ENCODE measurements at regions not wholly inside any gene's neighbourhood (a gene's known extent, or its start where the extent isn't known, plus 50 kb on each side); places are given as distances from the start of the nearest gene placed in this dataset.

DNA sequence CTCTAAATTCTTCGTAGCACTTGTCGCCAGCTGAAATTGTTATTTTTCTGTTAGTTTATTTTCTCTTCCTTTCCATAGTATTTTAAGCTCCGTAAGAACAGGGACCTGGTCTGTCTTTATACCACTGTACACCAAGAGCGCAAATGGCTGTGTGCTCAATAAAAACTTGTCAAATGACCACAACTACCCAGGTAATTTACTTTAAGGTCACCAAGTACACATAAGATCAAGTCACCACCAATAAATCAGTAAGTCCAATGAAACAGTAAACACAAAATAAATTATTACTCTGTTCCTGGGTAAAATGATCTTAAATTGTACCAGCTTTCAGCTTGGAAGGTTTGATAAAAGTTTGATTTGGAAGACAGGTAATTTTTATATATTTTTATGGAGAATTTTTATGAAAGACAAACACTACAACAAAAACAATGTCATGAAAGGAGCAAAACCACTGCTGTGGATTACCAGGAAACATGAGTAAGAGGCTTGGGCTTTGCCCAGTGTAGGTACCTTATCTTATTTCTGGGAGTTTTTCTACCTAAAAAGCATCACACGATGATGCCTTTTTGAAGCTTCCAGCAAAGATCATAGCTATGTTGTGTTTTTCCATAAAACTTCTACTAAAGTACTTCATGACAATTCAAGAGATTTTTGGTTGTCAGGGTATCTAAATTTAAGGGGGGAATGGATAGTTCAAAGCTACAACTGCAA lies 406.8 kb downstream of the SHQ1 start:
- no peak for DNase-seq (ENCODE audit: extremely low read depth in 1 of 2, low read depth in 1 of 2)

DNA sequence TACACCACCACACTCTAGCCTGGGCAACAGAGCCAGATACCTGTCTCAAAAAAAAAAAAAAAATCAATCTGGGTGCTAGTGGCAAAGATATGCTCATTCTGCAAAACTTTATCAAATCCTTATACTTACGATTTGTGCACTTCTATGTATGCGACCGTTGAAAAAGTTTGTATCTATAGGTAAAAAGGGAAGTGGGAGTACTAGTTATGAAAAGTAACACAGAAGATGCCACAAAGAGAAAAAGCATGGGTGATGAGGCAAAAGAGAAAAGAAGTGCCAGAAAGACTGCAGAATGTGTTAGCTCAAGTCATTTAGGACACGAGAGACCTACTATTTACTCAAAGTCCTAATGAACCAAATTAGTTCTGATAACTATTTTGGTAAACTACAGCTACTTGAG lies 407.8 kb downstream of the SHQ1 start:
- DNase-seq (ENCODE audit: extremely low read depth in 1 of 2, low read depth in 1 of 2): no peak

DNA sequence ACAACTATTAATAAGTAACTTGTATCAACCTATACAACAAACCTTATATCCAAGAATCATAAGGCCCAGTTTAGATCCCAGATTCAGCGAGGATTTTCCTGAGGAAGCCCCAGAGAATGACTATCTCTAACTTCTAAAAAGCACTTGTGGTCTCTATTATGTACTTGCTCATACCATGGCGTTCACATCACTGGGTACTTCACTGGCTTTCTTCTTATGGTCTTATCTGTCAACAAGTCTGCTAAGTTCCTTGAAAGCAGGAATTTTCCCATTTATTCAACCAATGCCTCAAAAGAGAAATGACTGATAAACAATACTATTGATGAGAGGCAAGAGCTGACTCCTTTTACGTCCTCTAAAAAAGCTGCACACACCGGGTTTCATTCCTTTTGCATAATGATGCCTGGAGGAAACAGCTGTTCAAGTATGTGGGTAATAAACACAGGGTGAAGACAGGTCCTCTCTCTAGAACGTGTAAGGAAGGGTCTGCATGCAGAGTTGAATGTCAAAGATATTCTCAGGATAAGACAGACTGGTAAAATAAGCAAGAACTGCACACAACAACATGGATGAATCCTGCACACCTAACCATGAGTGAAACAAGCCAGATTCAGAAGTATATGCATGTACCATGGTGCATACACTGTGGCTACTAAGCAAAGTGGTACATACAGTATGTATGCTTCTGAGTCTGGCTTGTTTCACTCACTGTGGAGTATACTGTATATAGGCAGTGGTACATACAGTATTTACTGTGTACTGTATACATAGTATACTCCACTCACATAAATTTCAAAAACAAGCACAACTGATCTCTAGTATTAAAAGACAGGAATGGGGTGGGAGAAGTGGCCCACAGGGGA lies 408.7 kb downstream of the SHQ1 start:
- no peak for DNase-seq (ENCODE audit: extremely low read depth in 1 of 2, low read depth in 1 of 2)

DNA sequence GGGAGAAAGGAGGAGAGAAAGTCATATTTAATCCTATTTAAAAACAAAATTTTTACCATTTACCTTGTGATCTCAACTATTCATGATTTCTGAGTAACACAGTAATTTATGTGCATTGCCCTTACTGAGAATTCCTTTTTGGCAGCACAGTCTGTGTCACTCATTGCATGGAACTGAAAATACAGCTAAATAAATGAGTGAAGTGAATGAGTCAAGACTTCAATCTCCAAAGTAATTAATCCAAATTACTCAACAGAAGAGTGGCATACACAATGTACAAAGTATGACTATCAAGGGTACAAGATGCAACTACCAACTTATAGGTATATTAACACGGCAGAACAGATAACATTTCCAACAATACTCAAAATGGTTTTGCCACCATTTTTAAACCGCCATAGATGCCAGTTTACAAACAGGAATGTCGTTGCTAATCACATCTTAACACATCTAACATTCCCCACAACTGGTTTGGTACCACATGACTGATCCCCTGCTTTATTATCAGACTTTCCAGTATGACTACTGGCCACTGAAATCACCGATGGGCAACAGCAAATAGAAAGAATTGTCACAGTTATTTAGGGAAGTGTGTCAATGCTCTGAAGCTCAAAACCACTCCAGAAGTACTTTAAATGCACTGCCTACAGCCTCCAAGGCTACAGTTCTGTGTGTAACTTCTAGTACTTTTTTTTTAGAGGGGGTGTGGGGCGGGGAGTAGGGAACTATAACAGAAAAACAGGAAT lies 410.4 kb downstream of the SHQ1 start:
- DNase-seq (ENCODE audit: extremely low read depth in 1 of 2, low read depth in 1 of 2): no peak

DNA sequence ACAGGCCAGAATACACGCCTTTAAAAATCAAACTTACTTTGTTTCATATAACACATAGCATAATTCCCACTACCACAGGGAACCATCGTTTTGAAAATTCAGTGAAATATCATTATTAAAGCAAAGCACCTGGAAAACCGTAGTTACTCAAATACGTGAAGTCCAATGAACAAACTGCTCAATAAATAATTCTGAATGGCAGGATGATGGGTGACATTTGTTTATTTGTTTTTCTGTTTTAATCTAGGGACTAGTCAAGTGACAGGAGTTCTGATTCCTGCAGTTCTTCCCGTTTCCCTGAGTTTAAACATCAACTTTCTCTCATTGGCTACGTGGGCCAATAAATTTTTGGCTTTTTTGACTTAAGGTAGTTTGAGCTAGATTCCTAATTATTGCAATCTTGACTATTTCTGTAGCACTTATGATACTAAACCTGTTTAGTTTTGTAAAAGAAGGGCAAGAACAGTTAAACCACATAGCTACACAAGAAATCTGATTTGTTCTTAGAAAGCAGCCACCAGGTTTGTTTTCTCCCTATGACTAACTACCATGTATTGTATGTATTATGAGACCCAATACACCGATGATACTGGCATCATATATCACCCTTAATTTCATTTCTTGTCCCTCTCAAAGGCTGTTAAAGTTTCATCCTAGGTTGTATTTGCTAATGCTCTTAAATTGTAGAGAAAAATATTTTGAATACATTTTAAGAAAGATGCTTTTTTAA lies 411.2 kb downstream of the SHQ1 start:
- no peak for DNase-seq (ENCODE audit: extremely low read depth in 1 of 2, low read depth in 1 of 2)

DNA sequence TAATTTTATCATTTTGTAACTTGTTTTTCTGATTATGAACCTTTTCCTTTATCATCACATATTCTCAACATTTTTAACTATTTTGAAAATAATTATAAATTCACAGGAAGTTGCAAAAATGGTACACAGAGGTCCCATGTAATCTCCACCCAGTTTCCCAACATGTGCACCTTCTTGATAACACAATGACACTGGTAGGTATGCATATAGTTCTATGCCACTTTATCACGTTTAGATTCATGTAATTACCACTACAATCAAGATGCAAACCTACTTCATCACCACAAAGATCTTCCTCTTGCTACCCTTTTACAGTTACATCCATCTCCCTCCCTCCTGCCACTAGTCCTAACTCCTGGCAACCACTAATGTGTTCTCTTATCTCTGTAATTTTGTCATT lies 413.9 kb downstream of the SHQ1 start:
- DNase-seq (ENCODE audit: extremely low read depth in 1 of 2, low read depth in 1 of 2): no peak

DNA sequence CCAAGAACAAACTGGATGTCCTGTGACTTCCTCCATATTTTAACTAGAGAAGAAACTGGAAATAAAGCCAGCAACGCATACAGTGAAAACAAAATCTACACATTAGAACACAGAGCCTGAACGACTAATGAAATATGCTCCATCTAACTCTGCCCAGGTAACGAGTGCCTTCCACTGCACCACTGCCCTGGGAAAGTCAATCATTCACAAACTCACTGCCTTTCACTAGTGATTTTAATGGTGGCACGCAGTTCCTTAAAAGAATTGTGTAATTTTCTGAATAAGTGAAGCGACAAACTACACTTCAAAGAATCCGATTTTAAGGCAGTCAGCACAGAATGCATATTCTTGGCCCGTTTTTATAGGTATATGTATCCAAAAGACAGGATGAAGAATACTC lies 416.0 kb downstream of the SHQ1 start:
- no peak for DNase-seq (ENCODE audit: extremely low read depth in 1 of 2, low read depth in 1 of 2)

DNA sequence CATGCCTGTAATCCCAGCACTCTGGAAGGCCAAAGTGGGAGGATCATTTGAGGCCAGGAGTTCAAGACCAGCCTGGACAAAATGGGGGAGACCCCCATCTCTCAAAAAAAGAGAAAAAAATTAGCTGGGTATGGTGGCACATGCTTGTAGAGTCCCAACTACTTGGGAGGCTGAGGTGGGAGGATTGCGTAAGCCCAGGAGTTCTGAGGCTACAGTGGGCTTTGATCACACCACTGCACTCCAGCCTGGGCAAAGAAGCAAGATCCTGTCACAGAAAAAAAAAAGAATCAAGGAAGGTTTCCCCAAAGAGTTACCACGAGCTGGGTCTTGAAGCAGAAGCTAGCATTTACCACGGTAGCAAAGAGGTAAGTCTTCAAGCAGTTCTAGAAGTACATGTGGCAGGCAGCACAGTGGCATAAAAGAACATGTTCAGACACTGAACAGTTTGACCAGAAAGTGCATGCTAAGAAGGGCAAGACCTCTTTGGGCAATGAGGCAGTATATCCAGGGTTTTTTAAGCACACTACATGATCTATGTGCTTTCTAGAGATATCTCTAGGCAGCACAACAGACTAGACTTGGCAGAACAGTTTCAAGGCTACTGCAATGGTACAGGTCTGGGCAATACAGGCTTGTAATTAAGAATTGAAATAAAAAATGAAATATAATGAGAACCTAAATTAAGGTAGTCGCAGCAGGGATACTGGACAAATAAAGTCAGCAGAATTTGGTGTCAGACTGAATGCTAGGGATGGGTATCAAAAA lies 418.5 kb downstream of the SHQ1 start:
- DNase-seq (ENCODE audit: extremely low read depth in 1 of 2, low read depth in 1 of 2): no peak

DNA sequence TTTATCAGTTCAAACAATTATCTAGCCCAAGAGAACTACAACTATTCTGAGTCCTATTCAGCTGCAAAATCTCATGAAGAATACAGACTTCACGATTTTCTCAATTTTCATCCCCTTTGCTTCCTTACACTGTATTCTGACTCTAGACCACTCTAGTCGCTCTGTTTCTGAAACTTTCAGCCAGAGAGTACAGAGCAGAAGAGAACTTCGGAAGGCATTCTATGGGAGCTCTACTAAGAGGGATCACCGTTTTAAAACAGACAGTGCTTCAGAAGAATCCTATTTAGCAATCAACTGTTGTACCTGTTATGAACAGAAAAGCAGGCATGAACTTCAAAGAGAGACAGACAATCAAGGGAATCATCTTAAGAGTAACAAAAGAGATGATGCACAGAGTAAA lies 419.4 kb downstream of the SHQ1 start:
- no peak for DNase-seq (ENCODE audit: extremely low read depth in 1 of 2, low read depth in 1 of 2)

DNA sequence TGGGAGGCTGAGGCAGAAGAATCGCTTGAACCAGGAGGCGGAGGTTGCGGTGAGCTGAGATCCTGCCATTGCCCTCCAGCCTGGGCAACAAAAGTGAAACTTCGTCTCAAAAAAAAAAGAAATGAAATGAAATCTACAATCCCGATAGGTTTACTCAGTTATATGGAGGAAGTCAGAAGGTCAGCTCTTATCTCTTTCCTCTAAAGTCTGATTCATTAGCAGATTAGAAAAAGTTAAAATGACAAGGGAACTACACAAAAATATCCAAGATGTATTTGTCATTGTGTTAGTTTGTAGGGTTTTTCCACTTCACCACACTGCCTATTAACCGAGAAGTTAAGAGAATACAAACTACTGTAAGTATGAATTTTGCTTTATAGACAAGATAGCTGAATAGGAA lies 420.6 kb downstream of the SHQ1 start:
- DNase-seq (ENCODE audit: extremely low read depth in 1 of 2, low read depth in 1 of 2): no peak

DNA sequence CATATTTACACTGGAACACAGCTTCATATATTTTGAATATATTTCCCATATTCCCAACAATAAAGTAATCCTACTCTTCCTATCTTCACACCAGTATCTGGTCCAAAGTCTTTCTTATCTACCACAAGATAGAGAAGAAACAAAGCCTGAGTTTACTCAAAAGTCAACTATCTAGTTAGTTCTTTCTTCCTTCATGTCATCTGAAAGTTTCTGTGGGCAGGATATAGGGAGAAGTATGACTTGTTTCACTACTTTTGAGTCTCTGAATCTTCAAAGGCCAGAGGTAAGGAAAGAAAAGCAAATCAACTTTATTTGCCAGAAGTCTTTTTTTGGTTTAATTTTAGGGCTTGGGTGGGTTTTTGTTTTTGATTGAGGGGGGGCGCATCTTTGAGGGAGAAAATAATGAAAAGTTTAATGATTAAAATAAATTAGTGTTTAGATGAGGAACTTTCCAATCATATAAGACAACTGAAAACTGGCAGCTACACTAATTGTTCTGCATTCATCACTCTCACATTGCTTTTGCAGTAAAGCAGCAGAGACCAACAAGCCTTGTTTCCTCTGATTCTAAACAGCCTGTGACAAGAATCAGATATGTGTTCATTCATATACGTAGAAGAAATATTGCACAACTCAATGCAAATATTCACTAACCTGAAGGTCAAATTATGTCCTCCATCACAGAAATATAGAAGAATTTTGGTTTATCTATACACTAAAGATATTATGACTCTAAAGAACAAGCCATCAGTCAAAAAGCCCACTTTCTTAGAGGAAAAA lies 421.4 kb downstream of the SHQ1 start:
- no peak for DNase-seq (ENCODE audit: extremely low read depth in 1 of 2, low read depth in 1 of 2)

DNA sequence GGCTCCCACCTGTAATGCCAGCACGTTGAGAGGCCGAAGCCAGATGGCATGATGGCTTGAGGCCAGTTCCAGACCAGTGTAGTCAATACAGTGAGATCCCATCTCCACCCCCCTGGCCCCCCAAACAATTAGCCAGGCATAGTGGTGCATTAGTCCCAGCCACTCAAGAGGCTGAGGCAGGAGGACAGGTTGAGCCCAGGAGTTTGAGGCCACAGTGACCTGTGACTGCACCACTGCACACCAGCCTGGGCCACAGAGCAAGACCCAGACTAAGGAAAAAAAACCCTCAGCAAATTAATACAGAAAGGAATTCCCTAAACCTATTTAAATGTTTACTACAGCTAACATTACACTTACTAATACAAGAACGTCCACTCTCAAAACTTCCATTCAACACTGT lies 424.6 kb downstream of the SHQ1 start:
- no peak for DNase-seq (ENCODE audit: extremely low read depth in 1 of 2, low read depth in 1 of 2)

DNA sequence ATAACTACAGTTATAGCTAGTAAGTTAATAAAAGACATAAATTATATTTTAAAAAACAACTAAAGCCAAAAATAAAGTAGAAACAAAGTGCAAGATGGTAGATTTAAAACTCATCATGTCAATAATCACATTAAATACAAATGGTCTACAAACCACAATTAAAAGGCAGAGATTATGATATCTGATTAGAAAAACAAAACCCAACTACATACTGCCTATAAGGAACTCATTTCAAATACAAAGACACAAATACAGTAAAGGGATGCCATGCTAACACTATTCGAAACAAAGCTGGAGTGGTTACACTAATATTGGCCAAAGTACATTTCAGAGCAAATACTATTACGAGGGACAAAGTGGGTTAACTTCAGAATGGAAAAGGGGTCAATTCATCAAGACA lies 426.5 kb downstream of the SHQ1 start:
- no peak for DNase-seq (ENCODE audit: extremely low read depth in 1 of 2, low read depth in 1 of 2)

DNA sequence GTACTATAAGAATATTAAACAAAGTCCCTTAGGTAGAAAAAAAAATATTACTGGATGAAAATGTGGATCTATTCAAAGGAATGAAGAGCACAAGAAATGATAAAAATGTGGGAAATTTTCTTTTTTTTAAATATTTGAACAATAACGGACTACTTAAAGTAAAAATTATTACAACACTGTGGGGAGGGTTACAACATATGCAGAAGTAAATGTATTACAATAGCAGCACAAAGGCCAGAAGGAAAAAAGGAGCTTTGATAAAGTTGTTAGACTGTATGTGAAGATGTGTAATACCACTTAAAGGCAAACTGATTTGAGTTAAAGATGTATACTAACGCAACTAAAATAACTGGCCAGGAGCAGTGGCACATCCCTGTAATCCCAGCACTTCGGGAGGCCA lies 427.1 kb downstream of the SHQ1 start:
- DNase-seq (ENCODE audit: extremely low read depth in 1 of 2, low read depth in 1 of 2): no peak

DNA sequence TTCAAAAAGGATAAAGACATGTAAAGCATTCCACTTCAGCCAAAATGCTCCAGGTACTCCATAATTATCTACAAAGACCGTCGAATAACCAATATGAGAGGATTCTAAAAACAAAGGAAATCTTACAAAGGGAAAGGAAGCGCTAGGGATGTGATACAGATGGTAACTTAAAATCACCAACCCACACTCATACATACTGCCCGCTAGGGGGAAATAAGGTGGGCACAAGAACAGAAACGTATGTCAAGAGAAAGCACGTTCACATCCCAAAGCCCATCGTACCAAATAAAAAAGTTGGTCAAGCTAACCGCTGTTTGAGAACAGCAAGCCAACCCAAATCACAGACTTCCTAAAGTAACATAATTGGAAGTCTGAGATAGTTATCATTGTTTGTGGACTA lies 429.4 kb downstream of the SHQ1 start:
- no peak for DNase-seq (ENCODE audit: extremely low read depth in 1 of 2, low read depth in 1 of 2)

DNA sequence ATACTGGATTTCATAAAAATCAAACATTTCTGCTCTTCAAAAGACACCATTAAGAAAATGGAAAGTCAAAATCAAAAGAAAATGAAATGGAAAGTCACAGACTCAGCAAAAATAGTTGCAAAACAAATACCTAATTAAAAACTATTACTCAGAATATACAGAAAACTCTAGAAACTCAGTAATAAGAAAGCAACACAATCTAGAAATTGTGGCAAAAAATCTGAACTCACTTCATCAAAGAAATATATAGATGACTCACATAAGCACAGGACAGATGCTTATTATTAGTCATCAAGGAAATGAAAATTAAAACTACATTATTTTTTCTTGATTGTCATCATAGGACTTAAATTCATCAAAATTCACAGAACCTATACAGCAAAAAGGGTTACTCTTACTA lies 430.0 kb downstream of the SHQ1 start:
- no peak for DNase-seq (ENCODE audit: extremely low read depth in 1 of 2, low read depth in 1 of 2)

DNA sequence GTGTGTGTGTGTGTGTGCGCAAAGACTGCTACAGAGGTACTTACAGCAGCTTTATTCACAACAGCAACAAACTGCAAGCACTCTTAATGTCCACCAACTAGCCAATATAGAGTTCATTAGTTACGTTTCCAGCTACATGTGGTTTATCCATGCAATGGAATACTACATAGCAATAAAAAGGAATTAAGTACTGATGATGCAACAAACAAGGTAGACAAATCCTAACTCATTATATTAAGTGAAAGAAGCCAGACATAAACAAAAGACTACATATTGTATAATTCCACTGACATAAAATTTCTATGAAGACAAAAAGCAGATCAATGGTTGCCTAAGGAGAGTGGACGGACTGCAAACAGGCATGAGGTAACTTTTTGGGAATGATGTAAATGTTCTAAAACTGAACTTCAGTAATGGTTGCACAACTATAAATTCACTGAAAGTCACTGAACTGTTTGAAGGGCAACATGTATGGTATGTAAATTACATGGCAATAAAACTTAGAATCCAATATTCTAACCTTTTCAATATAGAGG lies 433.7 kb downstream of the SHQ1 start:
- DNase-seq (ENCODE audit: extremely low read depth in 1 of 2, low read depth in 1 of 2): no peak

DNA sequence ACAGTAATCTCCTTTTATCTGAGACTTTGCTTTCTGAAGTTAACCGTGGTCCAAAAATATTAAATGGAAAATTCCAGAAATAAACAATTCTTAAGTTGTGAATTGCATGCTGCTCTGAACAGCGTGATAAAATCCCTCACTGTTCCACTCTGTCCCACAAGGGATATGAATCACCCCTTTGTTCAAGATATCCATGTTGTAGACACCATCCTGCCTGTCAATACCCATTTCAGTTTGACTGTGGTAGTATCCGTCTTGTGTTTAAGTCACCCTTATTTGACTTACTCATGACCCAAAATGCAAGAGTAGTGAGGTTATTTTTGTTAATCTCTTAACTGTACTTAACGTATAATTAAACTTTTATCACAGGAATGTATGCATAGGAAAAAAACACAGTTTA lies 435.0 kb downstream of the SHQ1 start:
- DNase-seq (ENCODE audit: extremely low read depth in 1 of 2, low read depth in 1 of 2): no peak

DNA sequence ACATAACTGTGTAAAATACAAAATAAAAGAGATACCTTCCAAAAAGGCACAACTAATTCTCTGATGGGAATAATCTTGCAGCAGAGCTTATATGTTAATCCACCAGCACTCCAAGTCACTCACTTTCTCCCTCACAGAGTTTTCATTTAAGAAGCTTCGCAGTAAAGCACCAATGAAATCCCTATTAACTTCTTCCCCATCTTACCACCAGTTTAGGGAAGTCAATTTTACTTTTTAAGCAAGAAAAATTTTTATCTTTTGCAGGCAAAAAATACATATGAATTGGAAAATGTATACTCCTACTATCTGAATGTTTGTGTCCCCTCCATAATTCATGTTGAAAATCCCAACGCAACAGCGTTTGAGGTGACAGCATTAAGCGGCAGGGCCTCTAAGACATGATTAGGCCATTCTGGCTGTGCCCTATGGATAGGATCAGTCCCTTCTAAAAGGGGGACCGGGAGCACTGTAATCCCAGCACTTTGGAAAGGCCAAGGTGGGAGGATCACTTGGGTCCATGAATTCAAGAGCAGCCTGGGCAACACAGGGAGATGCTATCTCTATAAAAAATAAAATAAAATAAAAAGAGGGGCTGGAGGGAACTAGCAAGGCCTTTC lies 435.8 kb downstream of the SHQ1 start:
- no peak for DNase-seq (ENCODE audit: extremely low read depth in 1 of 2, low read depth in 1 of 2)

All from activated CD8-positive, alpha-beta memory T cell treated with anti-CD3 and anti-CD28 coated beads for 1 hour (primary cell).